Natural killer cell (primary cell): ENCODE measurements at regions not wholly inside any gene's neighbourhood (a gene's known extent, or its start where the extent isn't known, plus 50 kb on each side); places are given as distances from the start of the nearest gene placed in this dataset.

Experiments used
- ATAC-seq, 3 donors: fragments of 150-1000 bp in 2 of 3; fragments of 200-7000 bp in 1 of 3; cut with Tn5 transposase; 1 replicate in 1 of 3; 2 replicates in 2 of 3; pipeline ENCODE4 v1.10.0; 2021; ENCODE audit warnings: mild to moderate bottlenecking in 2 of 3, moderate library complexity in 2 of 3
- DNase-seq, 2 donors: peaks; one replicate each; pipeline versions ENCODE4 v3.0.0 to v3.0.0-alpha.2; 2013 to 2021; ENCODE audit warnings: mixed read lengths in 1 of 2
- H3K27ac ChIP-seq: one replicate; pipeline ENCODE4 v1.5.1; 2013; ENCODE audit warnings: mild to moderate bottlenecking, low read length
- H3K27me3 ChIP-seq: one replicate; pipeline ENCODE4 v1.6.1; 2013; ENCODE audit warnings: low read length; ENCODE audit not compliant: control insufficient read depth, insufficient read depth
- H3K36me3 ChIP-seq: one replicate; pipeline ENCODE4 v1.6.1; 2013; ENCODE audit warnings: low read length; ENCODE audit not compliant: control insufficient read depth, insufficient read depth
- H3K4me1 ChIP-seq: one replicate; pipeline ENCODE4 v1.6.1; 2013; ENCODE audit warnings: low read length; ENCODE audit not compliant: control insufficient read depth, insufficient read depth
- H3K4me3 ChIP-seq: one replicate; pipeline ENCODE4 v1.5.1; 2013; ENCODE audit warnings: low read length
- H3K9me3 ChIP-seq: one replicate; pipeline ENCODE4 v1.6.1; 2013; ENCODE audit warnings: low read length; ENCODE audit not compliant: control insufficient read depth, insufficient read depth
- H3K27ac Mint-ChIP-seq, 2 donors: one replicate each; pipeline ENCODE4 v1.8.0; 2022; ENCODE audit warnings: mild to moderate bottlenecking in 2 of 2, mixed read lengths in 2 of 2, moderate library complexity in 1 of 2
- H3K27me3 Mint-ChIP-seq, 2 donors: one replicate each; pipeline ENCODE4 v1.8.0; 2022; ENCODE audit warnings: low read depth in 2 of 2, mixed read lengths in 2 of 2
- H3K36me3 Mint-ChIP-seq: one replicate; pipeline ENCODE4 v1.8.0; 2022; ENCODE audit warnings: mixed read lengths
- H3K4me1 Mint-ChIP-seq, 2 donors: one replicate each; pipeline ENCODE4 v1.8.0; 2022; ENCODE audit warnings: mixed read lengths in 2 of 2
- H3K4me3 Mint-ChIP-seq: one replicate; pipeline ENCODE4 v1.8.0; 2022; ENCODE audit warnings: mild to moderate bottlenecking, moderate library complexity, mixed read lengths
- H3K9me3 Mint-ChIP-seq, 2 donors: one replicate each; pipeline ENCODE4 v1.8.0; 2022; ENCODE audit warnings: mixed read lengths in 2 of 2
- CTCF ChIP-seq: fragments of 200-600 bp; IDR thresholded peaks from one replicate; pipeline ENCODE4 v1.8.0; 2022; ENCODE audit warnings: antibody characterized with exemption
- WGBS: methylation state at CpG from one replicate; pipeline ENCODE4 v1.1.7; 2013; ENCODE audit warnings: missing lambda C conversion rate; ENCODE audit not compliant: insufficient coverage; 5-methylcytosine and 5-hydroxymethylcytosine counted together
- intact Hi-C: fragments of 100-400 bp; cut with micrococcal nuclease; formaldehyde crosslinking; loops from one replicate; pipeline ENCODE4 v1.14.2; 2022

- no peak overlapping the region for H3K4me3 Mint-ChIP-seq
- H3K27me3 ChIP-seq = no peaks in the 10 kb centered on the region
- H3K4me3 ChIP-seq = no peak overlapping the region
- no peaks in the 10 kb centered on the region for H3K36me3 ChIP-seq
- peaks cover 7% of the 10 kb centered on the region for H3K36me3 Mint-ChIP-seq
- no peak for TF ChIP-seq CTCF
- peaks cover 2% of the 10 kb centered on the region for H3K9me3 ChIP-seq
- peaks cover 9 to 17% of the 10 kb centered on the region in 2 donors for H3K9me3 Mint-ChIP-seq
- DNase-seq (no peak), ATAC-seq (no peak)
- intact Hi-C loops = no loop called here
- H3K27ac ChIP-seq = no peak overlapping the region
- no peaks in the 10 kb centered on the region for H3K27me3 Mint-ChIP-seq
- 100% methylated on average over 2 of the region's 2 CpGs for WGBS
- H3K4me1 Mint-ChIP-seq = no peaks in the 10 kb centered on the region
- H3K27ac Mint-ChIP-seq = no peak overlapping the region
- no peaks in the 10 kb centered on the region for H3K4me1 ChIP-seq
Measured at GRCh38 chr13:70333752-70334151, 225.5 kb upstream of the KLHL1 start.

GRCh38 chr13:70330697-70331361 lies 222.6 kb upstream of the KLHL1 start:
- Histone ChIP-seq H3K4me1 (no peaks in the 10 kb centered on the region), H3K9me3 (peaks cover 2% of the 10 kb centered on the region), H3K27ac (no peak overlapping the region), H3K4me3 (no peak overlapping the region), H3K36me3 (no peaks in the 10 kb centered on the region), H3K27me3 (no peaks in the 10 kb centered on the region)
- Mint-ChIP-seq H3K36me3 (peaks cover 7% of the 10 kb centered on the region), H3K4me1 (no peaks in the 10 kb centered on the region), H3K27me3 (no peaks in the 10 kb centered on the region), H3K4me3 (no peak overlapping the region), H3K27ac (no peak overlapping the region), H3K9me3 (peaks cover 12 to 16% of the 10 kb centered on the region in 2 donors)
- TF ChIP-seq CTCF = no peak
- no peak for DNase-seq
- no CpG with 5 or more reads among the region's 2 CpGs for WGBS
- intact Hi-C loops = no loop called here
- ATAC-seq = no peak

- 5% methylated on average over 1 of the region's 2 CpGs for WGBS
Measured at GRCh38 chr13:70324519-70324918, 216.3 kb upstream of the KLHL1 start.

More at GRCh38 chr13:70324519-70324918, 216.3 kb upstream of the KLHL1 start:
- Mint-ChIP-seq H3K36me3 (peaks cover 5% of the 10 kb centered on the region), H3K27ac (no peak overlapping the region), H3K4me3 (no peak overlapping the region), H3K4me1 (no peaks in the 10 kb centered on the region), H3K27me3 (no peaks in the 10 kb centered on the region), H3K9me3 (peaks cover 17 to 20% of the 10 kb centered on the region in 2 donors)
- peaks cover 2% of the 10 kb centered on the region for H3K9me3 ChIP-seq
- DNase-seq = no peak
- H3K36me3 ChIP-seq = no peaks in the 10 kb centered on the region
- no peaks in the 10 kb centered on the region for H3K27me3 ChIP-seq
- TF ChIP-seq CTCF = no peak
- H3K4me3 ChIP-seq = no peak overlapping the region
- intact Hi-C loops = no loop called here
- ATAC-seq = no peak
- no peak overlapping the region for H3K27ac ChIP-seq
- no peaks in the 10 kb centered on the region for H3K4me1 ChIP-seq
